Stimulated activated CD4-positive, alpha-beta T cell treated with anti-CD3 and anti-CD28 coated beads, Interleukin-15, amount 100 ng/mL, for 48 hours (primary cell): ENCODE measurements at regions not wholly inside any gene's neighbourhood (a gene's known extent, or its start where the extent isn't known, plus 50 kb on each side); places are given as distances from the start of the nearest gene placed in this dataset.
"Not testable (repeated sequence)": the region's sequence is repeated elsewhere in the genome, so short reads cannot be mapped to it uniquely, and the experiment has no call there.

Experiments used
- DNase-seq, 2 donors: peaks; one replicate each; pipeline ENCODE4 v3.0.0-alpha.2; 2020; ENCODE audit warnings: low read depth in 2 of 2

DNA sequence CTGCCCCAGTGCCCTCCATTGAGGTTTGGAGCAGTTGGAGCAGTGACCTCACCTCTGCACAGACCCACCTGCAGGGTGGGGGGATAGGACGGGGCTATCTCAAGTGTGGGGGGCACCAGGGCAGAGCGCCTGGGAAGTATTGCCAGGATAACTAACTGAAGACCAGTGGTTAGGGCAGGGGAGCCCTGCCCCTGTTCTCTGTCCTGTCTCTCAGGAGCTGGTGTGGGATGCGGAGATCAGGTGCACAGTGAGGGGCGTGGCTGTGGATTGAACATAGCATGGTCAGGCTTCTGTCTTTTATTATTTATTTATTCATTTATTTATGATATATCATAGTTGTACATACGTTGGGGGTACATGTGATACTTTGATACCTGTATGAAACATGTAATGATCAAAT, 256.6 kb downstream of the GADD45G start:
- not testable (repeated sequence) for DNase-seq

DNA sequence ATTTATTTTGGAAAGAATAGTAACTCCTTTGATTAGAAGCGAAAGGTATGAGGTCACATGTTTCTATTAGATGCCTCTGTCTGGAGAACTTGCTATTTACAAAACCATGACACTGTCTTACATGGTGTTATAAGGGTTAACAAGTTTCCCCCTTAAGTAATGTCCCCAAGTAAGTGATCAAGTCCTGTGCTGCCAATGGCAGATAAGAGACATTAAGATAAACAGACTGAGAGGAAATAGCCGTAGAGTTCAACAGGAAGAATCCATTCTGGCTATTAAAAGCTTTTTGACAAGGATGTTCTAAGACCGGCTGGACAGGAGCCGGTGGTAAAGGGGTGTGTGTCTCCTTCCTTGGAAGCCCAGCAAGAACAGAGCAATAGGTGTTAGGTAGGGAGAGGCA, 257.5 kb downstream of the GADD45G start:
- no peak for DNase-seq

GRCh38 chr9:89863141-89863540, 258.3 kb downstream of the GADD45G start:
- no peak for DNase-seq

- no peak for DNase-seq
Observed at GRCh38 chr9:89863837-89864236, 259.0 kb downstream of the GADD45G start.

DNA sequence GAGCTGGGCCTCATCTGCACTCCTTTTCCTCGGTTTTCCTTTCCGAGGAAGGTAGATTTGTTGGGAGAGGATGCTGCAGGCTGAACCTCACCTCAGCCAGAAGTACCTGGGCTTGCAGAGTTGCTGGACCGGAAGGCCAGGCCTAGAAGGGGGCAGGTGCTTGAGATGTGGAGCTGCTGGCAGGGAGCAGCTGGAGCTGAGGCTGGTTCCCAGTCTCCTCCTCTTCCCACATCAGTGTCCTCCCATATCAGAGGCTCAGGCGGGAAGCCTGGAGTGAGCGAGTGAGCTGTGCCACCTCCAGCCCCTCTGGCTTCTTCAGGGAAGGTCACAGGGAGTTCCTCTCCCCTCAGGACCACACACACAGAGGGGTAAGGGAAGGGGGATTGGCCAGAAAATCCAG, 259.4 kb downstream of the GADD45G start:
- DNase-seq: no peak

- no peak for DNase-seq
Observed at GRCh38 chr9:89864731-89865130, 259.9 kb downstream of the GADD45G start.

DNA sequence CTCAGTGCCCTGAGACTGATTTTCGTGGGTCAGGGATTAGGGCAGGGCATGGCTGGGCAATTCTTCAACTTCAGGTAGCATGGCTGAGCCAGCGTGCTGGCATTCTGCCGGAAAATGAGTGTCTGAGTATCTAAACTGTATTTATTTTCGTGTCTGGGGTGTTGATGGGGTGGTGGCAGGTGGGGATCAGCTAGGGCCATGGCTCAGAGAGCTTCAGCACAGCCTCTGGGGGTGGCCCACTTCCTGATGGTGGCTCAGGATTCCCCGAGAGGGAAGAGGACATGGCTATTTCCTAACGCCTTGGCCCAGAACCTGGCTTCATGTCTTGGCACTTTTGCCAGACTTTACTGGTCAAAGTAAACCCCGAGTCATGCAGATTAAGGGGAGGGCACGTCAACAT, 260.5 kb downstream of the GADD45G start:
- no peak for DNase-seq

DNA sequence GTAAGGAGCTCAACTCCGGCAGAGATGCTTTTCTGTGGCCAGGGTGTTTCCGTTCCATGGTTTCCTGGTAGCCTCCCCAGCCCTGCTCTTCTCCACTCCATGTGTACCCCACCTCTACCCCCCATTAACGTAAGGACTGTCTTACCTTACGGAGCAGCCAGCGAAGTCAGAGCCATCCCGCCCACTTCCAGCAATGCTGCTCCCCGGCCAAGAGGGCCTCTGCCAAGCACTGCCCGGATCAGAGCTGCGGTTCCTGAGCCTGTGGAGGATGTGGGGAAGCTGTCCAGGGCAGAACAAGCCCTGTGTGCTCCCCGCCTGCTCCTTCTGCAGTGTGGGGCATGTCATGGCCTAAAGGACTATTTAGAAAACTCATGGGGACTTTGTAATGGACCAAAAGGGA, 261.2 kb downstream of the GADD45G start:
- no peak for DNase-seq

DNA sequence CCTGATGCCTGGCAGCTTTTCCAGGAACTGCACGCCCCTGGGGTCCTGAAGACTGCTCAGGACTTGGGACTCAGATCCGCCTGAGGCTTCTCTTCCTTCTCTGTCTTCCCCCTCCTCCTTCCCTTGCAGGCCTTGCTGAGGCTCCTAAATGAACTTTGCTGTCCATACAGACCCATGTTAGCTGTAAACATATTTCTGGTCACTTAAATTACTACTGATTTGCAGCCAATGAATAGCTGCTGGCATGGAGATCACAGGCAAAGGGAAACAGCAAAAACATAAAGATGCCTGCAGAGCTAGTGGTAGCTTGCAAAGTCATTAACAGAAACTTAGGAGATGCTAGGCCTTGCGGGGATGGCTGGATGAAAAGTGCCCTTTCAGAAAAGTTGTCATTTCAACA, 261.9 kb downstream of the GADD45G start:
- no peak for DNase-seq

GRCh38 chr9:89868100-89868499, 263.3 kb downstream of the GADD45G start:
- DNase-seq: no peak

DNA sequence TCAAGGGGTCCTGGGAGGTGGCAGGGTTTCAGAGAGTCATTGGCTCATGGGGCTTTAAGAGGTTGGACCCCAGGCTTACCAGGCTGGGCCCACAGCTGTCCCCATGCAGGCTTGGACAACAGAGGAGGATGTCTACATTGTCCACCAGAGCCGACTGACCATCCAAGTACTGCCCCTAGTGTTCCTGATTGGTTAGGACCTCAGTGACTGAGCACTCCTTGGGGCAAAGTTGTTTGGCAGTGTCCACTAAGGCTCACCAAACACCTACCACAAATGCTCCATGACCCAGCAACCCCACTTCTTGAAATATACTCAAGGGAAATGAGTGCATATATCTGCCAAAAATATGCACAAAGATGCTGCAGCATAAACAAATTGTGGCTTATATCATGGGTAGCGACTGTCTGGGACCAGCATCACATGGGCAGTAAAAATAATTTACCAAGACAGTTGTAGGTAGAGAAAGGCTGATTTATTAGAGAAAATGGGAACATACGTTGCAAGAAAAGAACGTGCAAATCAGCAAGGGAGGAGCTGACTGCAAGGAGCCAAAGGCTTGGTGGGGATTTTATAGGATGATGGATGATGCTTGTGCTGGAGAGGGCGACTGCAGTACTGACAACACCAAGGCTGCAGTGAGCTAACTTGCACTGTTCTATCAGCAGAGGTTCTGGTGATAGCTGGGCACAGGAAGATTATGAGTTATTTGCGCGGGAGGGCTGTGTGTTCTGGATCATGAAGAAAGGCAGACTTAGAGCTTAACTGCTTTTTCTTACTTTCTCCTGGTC, 265.2 kb downstream of the GADD45G start:
- no peak for DNase-seq

- no peak for DNase-seq
Observed at GRCh38 chr9:89871871-89872331, 267.1 kb downstream of the GADD45G start.

- DNase-seq: no peak
Observed at GRCh38 chr9:89872426-89872912, 267.7 kb downstream of the GADD45G start.

DNA sequence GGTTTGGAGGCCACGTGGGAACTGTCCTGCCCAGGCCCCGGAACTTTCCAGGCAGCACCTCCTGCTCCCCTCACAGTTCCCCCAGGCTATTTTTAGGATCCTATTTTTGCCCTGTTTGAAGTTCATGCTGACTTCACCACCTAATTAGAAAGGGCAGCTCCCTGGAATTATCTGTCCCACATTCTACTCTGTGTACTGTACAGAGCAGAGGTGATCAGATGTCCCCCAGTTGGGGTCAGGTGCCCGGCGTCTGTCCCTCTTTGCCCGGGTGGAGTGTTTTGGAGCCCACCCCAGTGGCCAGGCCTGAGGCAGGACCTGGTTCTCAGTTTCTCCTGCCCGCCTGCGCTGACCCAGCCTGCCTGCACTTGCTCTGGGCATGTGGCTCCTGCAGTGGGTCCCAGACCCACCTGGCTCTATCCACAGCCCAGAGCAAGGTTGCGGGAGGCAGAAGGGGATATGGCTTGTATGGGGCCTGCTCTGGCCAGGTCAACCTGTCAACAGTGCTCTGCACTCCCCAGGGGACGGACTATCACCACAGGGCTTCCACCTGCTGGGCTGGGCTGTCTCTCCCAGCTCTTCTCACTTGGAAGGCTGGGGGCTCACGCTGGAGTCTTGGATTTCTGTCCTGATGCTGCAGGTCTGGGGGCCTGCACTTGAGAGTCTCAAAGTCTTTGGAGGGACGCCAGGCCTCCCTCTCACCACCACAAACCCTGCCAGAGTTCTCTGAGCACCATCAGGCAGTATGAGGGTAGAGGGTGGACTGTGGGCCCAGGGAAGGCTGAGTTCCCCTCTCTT, 268.3 kb downstream of the GADD45G start:
- no peak for DNase-seq

GRCh38 chr9:89873801-89874200, 269.0 kb downstream of the GADD45G start:
- DNase-seq: no peak

DNA sequence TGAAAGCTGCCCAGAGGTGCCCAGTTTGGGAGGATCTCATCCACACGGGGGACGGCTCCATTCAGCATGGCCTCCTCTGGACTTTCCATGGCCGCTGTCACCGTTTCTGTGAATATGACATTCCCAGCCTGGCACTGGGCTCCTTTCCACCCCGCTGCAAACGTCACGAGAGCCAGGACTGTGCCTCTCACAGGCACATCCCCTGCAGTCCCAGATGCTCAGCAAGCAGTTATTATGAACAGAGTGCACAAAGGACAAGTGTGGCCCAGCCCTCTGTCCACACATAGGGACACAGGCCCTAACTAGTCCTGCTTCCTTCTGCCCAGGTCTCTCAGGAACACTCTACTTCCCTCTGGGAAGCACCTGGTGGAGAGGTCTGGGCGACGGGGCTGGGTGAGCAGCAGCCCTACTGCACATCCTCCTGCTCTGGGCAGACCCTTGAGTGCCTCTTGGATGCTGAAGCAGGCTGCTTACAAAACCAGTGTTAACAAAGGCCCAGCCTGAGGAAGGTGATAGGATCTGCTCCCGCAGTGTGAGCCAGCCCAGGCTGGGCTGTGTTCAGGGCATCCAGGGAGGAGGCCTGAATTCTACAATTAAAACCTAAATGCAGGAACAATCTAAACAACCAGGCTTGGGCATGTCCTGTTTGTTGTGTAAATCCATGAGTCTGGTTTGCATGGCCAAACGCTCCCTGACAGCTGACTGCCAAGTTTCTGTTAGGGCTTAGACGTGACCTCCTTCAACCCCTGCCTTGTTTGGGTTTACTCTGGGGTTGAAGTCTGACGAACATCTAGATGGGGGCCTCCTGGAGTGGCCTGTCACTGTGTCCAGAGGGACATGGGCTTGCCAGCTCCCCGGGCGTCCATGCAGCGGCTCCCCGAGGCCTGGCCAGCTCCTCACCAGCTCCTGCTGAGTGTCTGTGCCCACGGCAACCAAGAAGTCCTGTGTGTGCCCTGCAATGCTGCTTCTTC, 269.8 kb downstream of the GADD45G start:
- DNase-seq: no peak

GRCh38 chr9:89877051-89878002, 272.5 kb downstream of the GADD45G start:
- no peak for DNase-seq

GRCh38 chr9:89878003-89878411, 273.2 kb downstream of the GADD45G start:
- DNase-seq: no peak

GRCh38 chr9:89878687-89879086, 273.9 kb downstream of the GADD45G start:
- DNase-seq: no peak

- no peak for DNase-seq
Observed at GRCh38 chr9:89879276-89879675, 274.5 kb downstream of the GADD45G start.

DNA sequence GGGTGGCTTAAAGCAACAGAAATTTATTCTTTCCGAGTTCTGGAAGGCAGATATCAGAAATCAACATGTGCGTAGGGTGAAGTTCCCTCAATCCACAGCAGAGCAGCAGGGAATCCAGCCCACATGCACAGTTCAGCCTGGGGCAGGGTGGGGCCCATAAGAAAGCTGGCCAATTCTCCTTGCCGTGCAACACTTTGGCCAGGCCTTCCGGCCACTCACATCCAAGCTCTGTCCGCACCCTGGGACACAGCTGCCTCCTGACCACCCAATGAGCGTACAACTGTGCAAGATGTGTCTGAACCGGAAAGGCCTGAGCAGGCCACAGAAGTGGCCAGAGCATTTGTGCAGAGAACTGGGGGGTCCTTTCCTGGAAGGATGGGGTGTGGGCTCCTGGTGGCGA, 274.9 kb downstream of the GADD45G start:
- DNase-seq: no peak
